ENCODE measurements at regions not wholly inside any gene's neighbourhood (a gene's known extent, or its start where the extent isn't known, plus 50 kb on each side); places are given as distances from the start of the nearest gene placed in this dataset.
A peak's percentile ranks its signal among the peaks of the same experiment; 100 is the strongest.
"Not testable (repeated sequence)": the region's sequence is repeated elsewhere in the genome, so short reads cannot be mapped to it uniquely, and the experiment has no call there.

DNA sequence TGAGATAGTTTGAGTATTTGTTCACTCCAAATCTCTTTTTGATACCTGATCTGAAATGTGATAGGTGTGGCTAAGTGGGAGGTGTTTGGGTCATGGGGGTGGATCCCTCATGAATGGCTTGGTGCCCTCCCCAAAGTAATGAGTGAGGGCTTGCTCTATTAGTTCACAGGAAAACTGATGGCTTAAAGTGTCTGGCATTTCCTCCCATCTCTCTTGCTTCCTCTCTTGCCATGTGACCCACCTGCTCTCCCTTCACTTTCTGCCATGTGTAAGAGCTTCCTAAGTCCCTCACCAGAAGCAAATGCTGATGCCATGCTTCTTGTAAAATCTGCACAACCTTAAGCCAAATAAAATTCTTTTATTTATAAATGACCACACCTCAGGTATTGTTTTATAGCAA, 61.1 kb downstream of the MAD2L1 start:
- no peak for DNase-seq

DNA sequence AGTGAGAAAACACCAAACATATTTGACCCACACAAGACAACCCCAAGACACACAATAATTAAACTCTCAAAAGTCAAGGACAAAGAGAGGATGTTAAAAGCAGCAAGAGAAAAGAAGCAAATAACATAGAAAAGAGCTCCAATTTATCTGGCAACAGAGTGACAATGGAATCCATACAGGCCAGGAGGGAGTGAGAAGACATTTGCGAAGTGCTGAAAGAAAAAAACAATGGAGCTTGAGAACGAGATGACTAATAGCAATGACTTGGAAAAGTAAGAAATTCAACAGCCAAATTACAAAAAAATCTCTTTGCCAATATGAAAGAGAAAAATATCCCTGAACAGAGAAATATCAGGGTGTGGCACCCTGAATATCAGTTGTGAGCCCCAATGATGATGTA, 61.6 kb downstream of the MAD2L1 start:
- DNase-seq, result no peak

DNA sequence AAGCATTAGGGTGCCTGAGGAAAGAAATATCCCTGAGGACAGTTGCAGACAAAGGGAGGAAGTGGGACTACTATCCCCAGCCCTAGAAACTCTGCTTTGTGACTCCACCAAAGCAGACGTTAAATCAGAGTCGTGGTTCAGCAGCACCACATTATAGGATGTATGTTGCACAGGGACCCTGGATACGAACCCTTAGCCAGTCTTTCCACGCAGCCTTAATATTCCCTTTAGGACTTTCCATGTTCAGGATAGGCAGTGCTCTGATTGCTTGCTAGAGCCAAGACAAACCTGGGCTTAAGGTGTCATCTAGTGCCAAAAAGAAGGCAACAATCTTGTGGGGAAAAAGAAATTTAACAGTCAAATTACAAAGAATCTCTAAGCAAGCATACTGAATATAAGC, 62.6 kb downstream of the MAD2L1 start:
- DNase-seq, result no peak

DNA sequence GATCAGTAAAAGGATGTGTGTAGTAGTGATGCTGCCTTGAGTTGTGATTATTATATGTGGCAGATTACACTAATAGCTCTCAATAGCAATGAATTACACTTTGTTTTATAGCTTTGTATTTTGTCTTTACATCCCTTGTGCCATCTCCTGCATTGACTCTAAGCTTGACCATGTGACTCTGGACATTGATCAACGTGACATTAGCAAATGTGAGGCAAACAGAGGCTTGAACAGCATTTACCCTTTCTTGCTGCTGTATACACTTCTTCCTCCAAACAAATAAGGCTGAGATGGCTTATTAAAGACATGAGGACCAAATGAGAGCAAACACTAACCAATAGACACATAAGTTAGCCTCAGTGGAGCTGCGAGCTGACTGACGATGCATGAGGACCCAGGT, 63.5 kb downstream of the MAD2L1 start:
- DNase-seq, result no peak

DNA sequence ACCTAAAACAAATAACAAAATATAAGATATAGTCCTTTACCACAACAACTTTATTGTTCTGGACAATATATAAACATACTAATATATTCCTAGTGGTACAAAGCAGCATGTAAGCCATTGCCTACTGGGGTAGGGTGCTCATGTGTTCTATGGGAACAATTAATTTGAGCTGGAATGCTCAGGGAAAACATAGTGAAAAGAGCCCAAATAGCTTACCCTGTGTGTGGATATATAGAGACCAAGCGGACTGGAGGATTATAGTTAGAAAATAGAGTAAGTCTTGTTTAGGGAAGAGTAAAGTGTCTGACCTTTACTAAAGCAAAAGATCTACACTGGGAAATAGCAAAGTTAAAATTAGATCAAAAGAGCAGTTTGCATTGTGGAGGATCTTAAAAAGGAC, 64.8 kb downstream of the MAD2L1 start:
- DNase-seq, result no peak

DNA sequence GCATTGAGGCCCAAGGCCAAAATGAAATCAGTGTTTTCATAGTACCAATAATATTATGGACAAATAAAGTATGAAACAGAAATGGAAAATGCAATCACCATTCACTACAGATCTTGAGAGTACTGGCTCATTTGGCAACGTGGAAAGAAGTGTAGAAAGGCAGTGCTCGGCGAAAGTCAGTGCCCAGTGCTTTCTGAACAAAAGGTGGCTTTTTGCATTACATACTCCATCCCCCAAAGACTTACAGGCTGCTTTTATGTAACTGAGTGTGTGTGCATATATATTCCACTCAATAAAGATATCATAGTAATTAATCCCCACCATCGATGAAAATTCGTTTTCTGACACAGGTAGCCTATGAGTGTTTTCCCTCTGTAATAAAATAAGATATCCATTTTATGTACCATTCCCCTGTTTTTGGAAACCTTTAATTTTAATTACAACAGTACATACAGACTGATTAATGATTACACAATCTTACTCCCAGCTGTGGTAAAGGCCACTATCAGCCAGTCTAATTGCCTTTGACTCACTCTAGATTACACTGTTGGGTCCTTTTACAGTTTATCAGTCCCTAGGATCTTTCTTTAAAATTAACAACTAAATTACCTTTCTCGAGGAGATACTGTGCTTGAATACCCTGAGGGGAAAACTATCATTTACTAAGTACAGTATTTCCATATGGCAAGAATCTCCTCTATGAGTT, 65.9 kb downstream of the MAD2L1 start:
- DNase-seq, result no peak

DNA sequence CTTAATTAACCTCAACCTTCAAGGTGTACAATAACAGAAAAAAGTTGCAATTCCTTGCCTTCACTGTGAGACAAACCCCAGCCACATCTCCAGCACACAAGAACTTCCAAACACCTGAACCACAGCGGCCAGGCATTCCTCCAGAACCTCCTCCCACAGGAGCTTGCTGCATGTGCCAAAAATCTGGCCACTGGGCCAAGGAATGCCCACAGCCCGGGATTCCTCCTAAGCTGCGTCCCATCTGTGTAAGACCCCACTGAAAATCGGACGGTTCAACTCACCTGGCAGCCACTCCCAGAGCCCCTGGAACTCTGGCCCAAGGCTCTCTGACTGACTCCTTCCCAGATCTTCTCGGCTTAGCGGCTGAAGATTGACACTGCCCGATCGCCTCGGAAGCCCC, 70.6 kb downstream of the MAD2L1 start:
- DNase-seq, result not testable (repeated sequence)

DNA sequence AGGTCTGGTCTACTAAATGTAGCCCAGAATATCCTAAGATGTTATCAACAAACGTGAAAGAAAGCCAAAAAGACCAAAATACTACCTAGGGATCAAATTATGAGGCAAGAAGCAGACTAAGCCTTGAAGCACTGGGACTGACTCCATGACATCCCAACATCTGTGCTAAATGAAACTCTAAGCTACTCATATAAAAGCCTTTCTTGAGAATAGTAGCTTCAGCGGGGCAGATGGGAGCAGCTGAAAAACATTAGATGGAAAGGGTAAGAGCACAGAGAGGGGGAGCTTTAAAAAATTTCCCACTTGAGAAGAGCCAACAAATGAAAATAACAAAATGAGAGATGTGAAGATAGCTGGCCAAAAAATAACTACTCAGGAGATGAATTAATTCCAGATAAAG, 81.7 kb downstream of the MAD2L1 start:
- DNase-seq, result no peak

DNA sequence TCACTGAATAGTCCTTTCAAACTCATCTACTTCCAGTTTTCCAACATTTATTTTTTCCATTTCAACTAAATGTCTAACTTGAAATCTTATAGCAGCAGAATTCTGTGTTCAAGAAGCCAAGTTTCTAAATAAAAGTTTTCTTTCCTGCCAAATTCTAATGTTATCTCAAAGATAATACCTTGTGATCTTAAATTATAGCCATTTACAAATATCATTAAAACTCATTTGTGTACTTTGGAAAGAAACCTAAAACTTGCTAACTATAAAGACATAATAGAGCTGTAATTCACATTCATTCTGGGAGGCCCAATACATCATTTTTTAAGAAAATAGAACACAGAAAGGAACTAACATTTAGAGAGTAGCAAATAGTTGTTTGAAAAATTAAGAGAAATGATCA, 83.9 kb downstream of the MAD2L1 start:
- no peak for DNase-seq

DNA sequence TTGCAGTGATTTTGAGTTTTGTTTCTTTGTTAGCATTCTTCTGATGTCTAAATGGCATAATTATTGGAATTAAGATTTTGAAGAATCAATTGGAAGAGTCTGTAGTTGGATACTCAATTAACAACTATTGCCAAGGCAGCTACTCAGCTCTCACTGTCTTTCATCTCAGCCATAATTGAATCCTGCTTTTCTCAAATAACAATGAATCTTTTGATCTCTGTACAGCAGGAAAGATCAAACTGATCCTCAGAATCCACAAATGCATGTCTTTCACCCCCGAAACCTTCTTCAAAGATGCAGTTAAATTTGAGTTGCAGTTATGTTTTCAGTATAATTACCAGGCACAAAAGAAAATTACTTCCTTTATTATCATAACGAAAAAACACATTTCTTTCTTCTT, 86.2 kb downstream of the MAD2L1 start:
- DNase-seq, result no peak

DNA sequence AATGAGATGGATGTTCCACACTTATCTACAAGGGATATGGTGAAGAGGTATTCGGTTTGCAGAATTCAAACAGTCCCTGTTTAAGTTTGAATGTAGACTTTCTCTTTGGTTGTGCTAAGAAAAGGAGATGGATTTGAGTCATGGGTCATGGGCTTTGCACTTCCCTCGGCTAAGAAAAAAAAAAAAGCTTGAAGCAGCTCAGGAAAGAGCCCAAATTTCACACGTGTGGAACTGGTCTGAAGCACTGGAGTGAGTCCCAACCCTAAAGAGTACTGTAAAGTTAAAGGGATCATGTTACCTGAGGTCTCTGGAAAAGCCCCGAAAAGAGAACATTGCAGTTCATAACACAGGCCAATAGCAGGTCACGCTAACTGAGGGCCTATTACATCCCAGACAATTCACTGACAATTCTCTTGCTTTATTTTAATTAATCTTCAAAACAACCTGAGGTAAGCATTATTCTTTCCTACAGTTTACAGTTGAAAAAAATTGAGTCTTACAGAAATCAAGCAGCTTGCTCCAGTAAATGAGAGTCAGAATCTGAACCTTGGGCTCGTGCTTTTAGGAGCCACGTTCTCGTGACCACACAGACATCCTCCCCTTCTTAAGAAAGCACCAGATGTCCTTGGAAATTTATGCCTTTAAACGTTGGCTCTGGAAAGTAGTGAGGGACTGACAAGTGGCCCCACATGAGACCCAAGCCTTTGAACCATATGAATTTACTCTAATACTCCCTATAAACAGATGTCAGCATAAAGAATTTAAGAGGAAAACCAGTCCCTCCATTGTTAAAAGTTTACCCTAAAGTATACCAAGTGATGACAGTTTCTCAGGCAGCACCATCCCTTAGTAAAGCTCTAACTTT, 89.3 kb downstream of the MAD2L1 start:
- DNase-seq, result no peak

DNA sequence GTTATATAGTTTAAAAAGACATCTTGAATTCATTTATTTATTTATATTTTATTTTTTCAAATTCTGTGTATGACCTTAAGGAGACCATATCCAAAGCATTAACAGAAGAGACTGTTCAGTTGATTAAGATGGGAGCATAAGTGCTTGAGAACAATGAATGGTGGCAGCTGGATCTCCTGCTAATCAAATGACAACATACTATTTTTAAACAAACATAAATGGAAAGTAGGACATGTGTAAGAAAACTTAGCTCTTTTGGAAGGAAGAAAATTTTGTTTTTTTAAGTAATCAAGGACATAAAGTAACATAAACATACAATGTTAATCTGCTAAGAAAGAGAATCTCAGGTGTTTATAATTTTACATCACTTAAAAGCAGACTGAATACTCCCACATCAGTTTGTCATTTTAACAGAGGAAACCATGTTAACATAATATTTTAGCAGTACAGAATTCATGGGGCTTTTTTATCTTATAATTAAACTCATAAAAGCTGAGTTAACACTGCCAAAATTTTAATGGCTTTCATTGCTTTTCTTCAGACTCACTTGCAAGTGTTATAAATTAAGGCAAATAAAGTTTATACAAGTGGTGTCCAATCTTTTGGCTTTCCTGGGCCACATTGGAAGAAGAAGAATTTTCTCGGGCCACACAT, 95.1 kb downstream of the MAD2L1 start:
- DNase-seq, result no peak

DNA sequence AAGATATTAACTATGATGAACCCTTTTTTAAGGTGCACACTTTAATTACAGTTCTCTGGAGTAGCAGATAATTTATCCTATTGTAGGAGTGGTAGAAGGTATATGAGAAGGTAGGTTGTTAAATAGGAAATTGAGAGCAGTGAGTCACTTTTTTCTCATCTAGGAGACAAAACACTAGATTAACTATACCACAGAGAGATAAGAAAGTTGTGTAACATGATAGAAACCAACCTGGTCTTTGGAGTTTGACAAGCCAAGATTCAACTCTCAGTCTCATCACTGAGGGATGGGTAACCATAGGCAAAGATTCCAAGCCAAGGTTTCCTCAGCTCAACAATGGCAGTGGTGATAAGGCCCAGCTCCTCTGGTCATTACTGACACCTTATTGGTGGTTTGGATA, 104.0 kb downstream of the MAD2L1 start:
- no peak for DNase-seq

DNA sequence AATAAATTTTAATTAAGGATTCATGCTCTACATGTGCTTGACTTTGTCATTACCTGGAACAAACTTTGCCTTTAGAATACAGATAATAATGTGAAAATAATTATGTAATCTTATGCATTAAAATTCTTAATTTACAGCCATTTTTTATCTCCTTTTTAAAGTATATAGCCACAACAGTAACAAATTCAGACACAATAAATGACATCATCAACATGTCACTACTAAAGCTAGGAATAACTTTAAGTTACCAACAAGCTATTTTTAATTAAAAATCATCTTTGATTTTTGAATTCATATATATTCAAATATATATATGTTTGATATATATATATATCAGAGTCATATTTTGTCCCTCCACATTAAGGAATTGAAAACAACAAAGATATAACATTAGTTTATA, 107.7 kb downstream of the MAD2L1 start:
- no peak for DNase-seq

DNA sequence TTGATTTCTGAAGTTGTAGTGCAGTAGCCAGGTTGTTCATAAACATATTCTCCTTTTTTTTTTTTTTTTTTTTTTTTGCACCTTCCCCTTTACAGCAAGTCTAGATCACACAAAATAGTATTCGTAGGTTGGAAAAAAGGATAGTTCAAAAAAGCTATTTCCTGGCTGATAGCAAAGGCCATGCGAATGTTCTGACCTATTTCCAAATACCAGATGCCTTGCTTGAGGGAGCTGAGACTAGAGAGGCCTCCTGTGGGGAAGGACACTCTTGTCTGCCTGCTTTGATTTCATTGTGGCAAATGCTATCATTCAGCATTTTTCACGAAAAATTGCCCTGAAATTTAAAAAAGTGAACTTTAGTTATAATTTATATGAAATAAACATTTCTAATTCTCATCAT, 111.4 kb downstream of the MAD2L1 start:
- no peak for DNase-seq

DNA sequence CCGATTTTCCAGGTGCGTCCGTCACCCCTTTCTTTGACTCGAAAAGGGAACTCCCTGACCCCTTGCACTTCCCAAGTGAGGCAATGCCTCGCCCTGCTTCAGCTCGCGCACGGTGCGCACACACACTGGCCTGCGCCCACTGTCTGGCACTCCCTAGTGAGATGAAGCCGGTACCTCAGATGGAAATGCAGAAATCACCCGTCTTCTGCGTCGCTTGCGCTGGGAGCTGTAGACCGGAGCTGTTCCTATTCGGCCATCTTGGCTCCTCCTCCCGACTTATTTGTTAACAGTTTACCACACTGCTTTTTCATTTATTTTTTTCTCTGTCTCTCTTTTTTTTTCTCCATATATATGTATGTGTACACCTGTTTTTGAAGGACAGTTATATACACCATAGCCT, 112.2 kb downstream of the MAD2L1 start:
- DNase-seq, result not testable (repeated sequence)

DNA sequence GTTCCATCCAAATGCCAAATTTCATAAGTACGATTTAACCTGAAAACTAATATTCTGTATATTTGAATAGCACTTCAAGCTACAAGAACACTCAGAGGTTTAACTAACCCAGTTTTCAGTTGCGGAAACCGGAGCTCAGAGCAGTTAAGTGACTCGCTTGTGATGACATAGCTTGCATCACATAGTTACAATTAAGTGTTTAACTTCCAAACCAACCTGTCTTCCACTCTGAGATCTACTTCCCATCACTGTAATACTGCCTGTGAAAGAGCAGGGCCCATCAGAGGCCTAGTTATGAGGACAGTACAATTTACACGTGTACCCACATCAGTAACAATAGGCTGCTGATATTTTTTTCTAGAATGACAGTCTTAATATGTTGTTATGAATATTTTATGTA, 120.3 kb downstream of the MAD2L1 start:
- DNase-seq, result no peak

DNA sequence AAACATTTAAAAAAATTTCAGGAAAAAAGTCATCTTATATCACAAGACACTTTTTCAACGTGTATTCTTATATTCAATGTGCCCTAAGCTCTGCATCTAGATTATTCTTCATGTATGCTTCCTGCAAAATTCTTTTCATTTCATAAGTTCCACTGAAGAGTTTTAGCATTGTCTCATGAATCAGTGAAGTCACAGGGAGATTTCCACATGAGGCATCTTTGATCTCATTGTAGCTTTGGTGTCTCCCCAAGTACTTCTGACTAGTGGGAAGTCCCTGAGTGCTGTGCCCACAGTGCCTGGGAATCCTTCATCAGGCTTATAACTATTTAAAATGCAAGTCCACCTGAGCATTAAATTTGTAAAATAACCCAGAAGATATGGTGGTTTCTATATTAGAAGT, 123.8 kb downstream of the MAD2L1 start:
- DNase-seq, result no peak

DNA sequence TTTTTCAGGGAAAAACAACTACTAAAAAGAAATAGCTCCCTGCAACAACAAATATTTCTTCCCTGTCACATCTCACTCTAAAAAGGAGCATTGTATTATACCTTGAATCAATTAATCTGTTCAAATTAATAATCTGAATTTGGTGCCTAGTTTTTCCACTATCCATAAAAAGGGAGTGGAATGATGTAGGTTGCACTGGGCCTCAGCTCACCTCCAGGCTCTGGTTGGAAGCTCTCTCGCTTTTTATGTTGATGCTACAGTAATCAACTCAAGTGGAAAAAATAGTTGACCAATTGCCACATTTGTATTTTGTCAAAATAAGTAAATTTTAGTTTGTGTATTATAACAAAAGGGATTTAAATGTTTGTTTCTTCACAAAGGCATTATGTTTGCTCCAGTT, 126.1 kb downstream of the MAD2L1 start:
- DNase-seq, result no peak

DNA sequence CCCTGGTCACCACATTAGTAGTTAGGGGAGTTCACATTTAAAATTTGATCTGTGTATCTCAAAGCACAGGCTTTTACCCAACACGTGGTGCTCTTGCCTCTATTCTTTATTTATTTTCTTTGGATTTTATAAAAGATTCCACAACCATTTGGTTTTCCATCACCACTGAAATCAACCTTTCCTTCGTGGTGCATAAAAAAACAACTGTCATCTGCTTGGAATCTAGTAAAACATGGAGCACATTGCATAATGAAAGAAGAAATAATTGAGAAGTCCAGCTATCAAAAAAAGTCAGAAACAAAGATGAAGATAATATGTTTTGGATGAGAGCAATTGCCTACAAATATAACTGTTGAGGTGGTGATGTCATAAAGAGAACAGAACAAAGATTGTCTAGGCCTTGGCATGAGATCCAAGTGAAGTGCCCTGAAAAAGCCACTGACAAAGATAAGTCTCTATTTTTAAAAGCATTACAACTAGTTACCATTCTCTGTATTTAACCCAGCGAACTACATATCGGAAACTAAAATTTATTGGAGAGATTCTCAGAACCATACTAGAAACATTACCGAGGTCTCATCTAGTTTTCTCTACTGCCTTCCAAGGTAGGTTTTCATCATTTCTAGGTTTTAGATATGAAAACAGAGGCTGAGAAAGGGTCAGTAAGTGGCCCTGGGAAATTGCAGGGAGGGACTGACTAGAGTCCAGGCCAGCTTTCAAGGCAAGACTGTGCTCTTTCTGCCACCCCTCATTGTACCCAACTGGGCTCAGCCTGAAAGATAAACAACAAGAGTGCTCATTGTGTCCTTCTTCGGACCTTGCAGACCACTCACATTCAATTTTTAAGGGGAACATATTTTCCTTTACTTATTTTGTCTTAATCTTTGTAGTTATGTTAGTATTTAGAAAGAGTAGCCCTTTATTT, 127.3 kb downstream of the MAD2L1 start:
- peak; percentile 15 for DNase-seq

DNA sequence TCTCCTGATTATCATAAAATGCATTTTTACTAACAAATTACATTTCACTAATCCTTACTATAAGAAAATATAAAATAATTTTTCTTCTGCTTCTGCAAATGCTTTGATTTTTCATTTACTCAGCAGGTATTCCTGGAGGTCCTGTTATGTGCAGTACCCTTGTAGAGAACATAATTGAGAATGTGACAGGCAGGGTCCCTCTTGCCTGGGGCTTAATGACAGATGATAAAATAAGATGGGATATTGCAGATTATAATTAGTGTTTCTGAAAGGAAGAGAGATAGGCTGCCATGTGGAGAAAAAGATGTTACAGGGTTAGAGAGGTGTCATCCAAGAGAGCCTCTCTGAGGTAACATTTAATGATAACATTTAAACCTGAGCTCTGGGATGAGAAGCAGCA, 128.9 kb downstream of the MAD2L1 start:
- no peak for DNase-seq

DNA sequence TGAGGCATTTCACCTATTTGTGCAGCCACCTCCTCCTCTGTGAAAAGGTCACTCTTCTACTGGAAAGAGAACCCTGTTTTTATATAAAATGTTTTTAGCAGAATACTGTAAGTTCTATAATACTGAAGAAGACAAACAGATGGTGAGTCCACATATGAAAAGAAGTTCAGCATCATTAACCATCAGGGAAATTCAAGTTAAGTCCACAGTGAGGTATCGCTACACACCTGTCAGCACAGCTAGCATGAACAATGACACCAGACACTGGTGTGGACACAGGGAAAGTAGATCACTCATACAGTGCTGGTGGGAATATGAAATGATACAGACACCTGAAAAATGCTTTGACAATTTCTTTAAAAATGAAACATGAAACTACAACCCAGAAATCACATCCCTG, 133.0 kb downstream of the MAD2L1 start:
- DNase-seq, result no peak

DNA sequence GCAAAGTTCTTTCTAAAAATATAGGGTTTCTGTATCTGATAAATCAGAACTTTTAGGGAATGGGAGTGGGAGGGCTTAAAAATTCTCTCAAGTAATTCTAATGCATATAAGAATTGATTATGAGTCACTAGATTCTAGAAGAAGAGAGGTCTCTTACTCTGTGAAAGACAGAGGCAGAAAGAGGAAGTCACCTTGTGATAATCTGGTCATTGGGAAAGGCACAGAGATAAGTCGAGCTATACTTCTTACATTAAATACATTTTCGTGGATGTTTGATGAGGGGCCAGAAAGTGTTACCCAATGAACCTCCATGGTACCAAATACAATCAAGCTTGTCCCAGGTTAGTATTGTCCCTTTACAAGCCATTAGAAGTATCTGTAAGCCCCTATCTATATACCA, 134.4 kb downstream of the MAD2L1 start:
- no peak for DNase-seq
